Colonic mucosa (tissue), 4 donors: ENCODE measurements at regions not wholly inside any gene's neighbourhood (a gene's known extent, or its start where the extent isn't known, plus 50 kb on each side); places are given as distances from the start of the nearest gene placed in this dataset.

Experiments
- DNase-seq: peaks from one replicate; pipeline ENCODE4 v3.0.0-alpha.2; 2020
- H3K27ac ChIP-seq: fragments of 200-600 bp; one replicate; pipeline ENCODE4 v1.8.0; 2021
- H3K27me3 ChIP-seq: fragments of 200-600 bp; one replicate; pipeline ENCODE4 v1.8.0; 2021
- H3K36me3 ChIP-seq: fragments of 200-600 bp; one replicate; pipeline ENCODE4 v1.8.0; 2021
- H3K4me1 ChIP-seq: fragments of 200-600 bp; one replicate; pipeline ENCODE4 v1.8.0; 2021; ENCODE audit warnings: mild to moderate bottlenecking
- H3K4me3 ChIP-seq: fragments of 200-600 bp; one replicate; pipeline ENCODE4 v1.8.0; 2021
- H3K9ac ChIP-seq, 2 donors: one replicate each; pipeline ENCODE4 v1.7.0; 2013; ENCODE audit warnings: control low read depth in 2 of 2, low read depth in 2 of 2, low read length in 2 of 2
- H3K9me3 ChIP-seq: fragments of 200-600 bp; one replicate; pipeline ENCODE4 v1.8.0; 2021
- intact Hi-C: fragments of 100-400 bp; cut with DNase I; formaldehyde crosslinking; loops from one replicate; pipeline ENCODE4 v1.14.1; 2022
- TF ChIP-seq, protein P1 (sequence below): fragments of 200-600 bp; IDR thresholded peaks from one replicate; pipeline ENCODE4 v1.8.0; 2022; ENCODE audit warnings: antibody characterized with exemption, mild to moderate bottlenecking
- donor health status: healthy.
- donor health status: DM: no; HTN: no; CAD: no.
- donor health status: DM: no; HTN: no; CAD: no.

DNA sequence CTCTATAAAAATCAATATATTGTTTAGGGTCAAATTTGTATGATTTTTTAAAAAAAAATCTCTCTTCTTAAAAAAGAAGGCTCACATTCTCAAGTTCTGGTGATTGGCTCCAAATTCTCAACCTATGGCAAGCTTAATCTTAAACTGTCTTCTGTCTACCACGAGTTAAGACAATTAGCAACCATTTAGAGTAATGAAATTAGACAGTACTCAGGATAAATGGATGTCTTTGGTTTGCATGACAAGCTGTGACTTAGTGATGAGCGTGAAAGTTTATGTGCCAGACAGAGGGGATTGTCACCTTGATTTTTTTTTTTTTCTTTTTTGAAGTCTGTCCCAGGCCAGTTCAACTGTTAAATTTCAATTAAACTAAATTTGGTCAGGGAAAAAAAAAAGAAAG is 1632.3 kb downstream of the MAT2B start:
- no peaks in the 10 kb centered on the region for H3K9me3 ChIP-seq
- H3K4me1 ChIP-seq, result no peaks in the 10 kb centered on the region
- no peak overlapping the region for H3K9ac ChIP-seq
- H3K36me3 ChIP-seq, result no peaks in the 10 kb centered on the region
- intact Hi-C loops, result no loop called here
- H3K27me3 ChIP-seq, result no peaks in the 10 kb centered on the region
- DNase-seq, result no peak
- no peak overlapping the region for H3K27ac ChIP-seq
- TF ChIP-seq, protein P1, sequence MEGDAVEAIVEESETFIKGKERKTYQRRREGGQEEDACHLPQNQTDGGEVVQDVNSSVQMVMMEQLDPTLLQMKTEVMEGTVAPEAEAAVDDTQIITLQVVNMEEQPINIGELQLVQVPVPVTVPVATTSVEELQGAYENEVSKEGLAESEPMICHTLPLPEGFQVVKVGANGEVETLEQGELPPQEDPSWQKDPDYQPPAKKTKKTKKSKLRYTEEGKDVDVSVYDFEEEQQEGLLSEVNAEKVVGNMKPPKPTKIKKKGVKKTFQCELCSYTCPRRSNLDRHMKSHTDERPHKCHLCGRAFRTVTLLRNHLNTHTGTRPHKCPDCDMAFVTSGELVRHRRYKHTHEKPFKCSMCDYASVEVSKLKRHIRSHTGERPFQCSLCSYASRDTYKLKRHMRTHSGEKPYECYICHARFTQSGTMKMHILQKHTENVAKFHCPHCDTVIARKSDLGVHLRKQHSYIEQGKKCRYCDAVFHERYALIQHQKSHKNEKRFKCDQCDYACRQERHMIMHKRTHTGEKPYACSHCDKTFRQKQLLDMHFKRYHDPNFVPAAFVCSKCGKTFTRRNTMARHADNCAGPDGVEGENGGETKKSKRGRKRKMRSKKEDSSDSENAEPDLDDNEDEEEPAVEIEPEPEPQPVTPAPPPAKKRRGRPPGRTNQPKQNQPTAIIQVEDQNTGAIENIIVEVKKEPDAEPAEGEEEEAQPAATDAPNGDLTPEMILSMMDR, result no peak
- no peak overlapping the region for H3K4me3 ChIP-seq

DNA sequence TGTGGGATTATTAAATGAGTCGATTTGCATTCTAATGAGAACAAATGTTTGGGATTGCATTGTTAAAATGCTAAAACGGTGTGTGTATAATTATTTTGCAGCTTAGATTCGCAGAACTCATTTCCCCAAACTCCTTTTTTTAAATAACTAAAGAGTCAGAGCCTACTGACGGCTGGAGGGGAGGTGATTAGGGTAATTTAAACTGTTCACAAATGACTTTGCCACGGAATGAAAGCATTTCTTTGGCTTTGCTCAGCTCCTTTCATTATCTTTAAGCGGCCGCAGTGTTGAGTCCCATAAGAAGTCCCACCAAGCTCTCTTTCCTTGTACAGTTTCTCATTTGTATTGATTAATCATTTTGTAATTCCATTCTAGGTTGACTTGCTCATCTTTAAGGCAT is 1632.8 kb downstream of the MAT2B start:
- no peak overlapping the region for H3K4me3 ChIP-seq
- H3K36me3 ChIP-seq, result no peaks in the 10 kb centered on the region
- H3K9ac ChIP-seq, result no peak overlapping the region
- intact Hi-C loops, result no loop called here
- no peaks in the 10 kb centered on the region for H3K27me3 ChIP-seq
- no peak overlapping the region for H3K27ac ChIP-seq
- no peak for DNase-seq
- TF ChIP-seq, protein P1, result no peak
- no peaks in the 10 kb centered on the region for H3K4me1 ChIP-seq
- no peaks in the 10 kb centered on the region for H3K9me3 ChIP-seq

DNA sequence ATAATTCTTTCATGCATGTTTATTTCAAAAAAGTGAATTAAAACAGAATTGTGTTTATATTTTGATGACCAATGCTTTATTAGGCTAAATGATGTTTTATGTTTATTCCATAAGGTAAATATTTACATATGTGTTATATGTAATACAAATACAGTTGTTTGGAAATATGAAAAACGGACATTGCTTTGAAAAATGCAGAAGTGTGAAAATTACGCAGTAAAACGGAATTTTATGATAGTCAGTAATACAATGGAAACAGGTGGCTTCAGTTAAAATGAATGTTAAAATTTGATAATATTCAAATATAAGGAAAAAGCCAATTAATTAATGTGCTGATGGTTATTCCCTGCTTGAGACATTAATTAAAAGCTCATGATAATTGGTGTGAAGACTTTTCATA is 1633.8 kb downstream of the MAT2B start:
- H3K4me1 ChIP-seq, result no peaks in the 10 kb centered on the region
- H3K27me3 ChIP-seq, result no peaks in the 10 kb centered on the region
- no peak overlapping the region for H3K9ac ChIP-seq
- H3K27ac ChIP-seq, result no peak overlapping the region
- no peak overlapping the region for H3K4me3 ChIP-seq
- DNase-seq, result no peak
- no peaks in the 10 kb centered on the region for H3K36me3 ChIP-seq
- intact Hi-C loops, result no loop called here
- no peaks in the 10 kb centered on the region for H3K9me3 ChIP-seq
- TF ChIP-seq, protein P1, result no peak

DNA sequence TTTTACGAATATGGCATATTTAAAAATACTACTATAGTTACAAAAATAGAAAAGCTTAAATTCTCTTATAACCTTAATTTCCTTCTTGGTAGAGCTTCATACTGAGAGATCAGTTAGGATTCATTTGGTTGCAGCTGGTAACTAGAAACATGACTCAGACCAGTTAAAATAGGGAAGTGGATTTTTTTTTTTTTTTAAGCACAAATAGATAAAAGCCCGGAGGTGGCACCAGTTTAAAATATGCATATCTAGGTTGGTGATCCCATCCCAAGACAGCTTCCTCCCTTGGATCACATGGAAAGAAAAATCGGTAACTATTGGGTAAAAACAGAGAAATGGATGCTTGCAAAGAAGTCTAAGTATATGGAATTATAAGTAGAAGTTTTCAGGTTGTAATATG is 1634.3 kb downstream of the MAT2B start:
- no peak overlapping the region for H3K9ac ChIP-seq
- H3K4me1 ChIP-seq, result no peaks in the 10 kb centered on the region
- intact Hi-C loops, result no loop called here
- H3K9me3 ChIP-seq, result no peaks in the 10 kb centered on the region
- H3K27ac ChIP-seq, result no peak overlapping the region
- H3K4me3 ChIP-seq, result no peak overlapping the region
- TF ChIP-seq, protein P1, result no peak
- DNase-seq, result no peak
- H3K36me3 ChIP-seq, result no peaks in the 10 kb centered on the region
- no peaks in the 10 kb centered on the region for H3K27me3 ChIP-seq

DNA sequence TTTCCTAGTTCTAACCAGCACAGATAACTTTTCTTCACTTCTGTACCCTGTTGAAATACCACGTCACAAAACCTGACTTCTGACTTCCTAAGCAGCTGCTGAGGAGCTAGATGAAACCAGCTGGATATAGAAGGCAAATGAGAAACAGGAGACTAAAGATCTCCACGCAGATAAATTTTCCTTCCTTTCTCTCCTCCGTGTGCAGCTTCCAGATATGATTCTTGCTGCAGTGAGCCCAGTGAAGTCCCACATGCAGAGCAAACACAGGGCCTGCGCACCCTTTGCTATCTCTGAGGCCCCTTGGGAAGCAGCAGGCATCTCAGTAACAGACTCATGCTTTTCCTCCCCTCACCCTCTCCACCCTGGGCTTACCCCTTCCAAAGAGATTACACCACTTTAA is 1638.3 kb downstream of the MAT2B start:
- Histone ChIP-seq H3K27me3 (no peaks in the 10 kb centered on the region), H3K4me1 (no peaks in the 10 kb centered on the region), H3K27ac (no peak overlapping the region), H3K4me3 (no peak overlapping the region), H3K9me3 (no peaks in the 10 kb centered on the region), H3K36me3 (no peaks in the 10 kb centered on the region), H3K9ac (no peak overlapping the region)
- intact Hi-C loops, result no loop called here
- no peak for DNase-seq
- TF ChIP-seq, protein P1, result no peak

DNA sequence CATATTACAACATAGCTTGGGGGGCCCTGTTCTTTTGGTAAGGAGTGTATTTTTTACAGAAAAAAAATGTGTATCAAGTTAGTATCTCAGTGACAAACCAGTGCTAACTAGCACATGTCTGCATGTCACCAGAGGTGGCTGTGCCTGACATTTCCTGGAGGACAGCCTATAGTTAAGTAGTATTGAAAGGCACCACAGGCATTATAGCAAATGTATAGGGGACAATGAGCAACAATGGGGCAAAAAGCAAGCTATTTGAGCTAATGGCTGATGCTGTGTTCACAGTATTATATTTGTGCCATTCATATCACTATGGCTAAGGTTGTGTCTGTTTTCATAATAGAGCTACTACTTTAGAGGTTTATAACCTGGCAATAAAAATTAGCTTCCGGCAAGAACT is 1644.0 kb downstream of the MAT2B start:
- Histone ChIP-seq H3K27ac (no peak overlapping the region), H3K4me3 (no peak overlapping the region), H3K4me1 (no peaks in the 10 kb centered on the region), H3K9ac (no peak overlapping the region), H3K36me3 (no peaks in the 10 kb centered on the region), H3K27me3 (no peaks in the 10 kb centered on the region), H3K9me3 (no peaks in the 10 kb centered on the region)
- TF ChIP-seq, protein P1, result no peak
- intact Hi-C loops, result no loop called here
- DNase-seq, result no peak
